H1 (cell line): ENCODE measurements at regions not wholly inside any gene's neighbourhood (a gene's known extent, or its start where the extent isn't known, plus 50 kb on each side); places are given as distances from the start of the nearest gene placed in this dataset.

Experiments used
- BACH1 ChIP-seq: IDR thresholded peaks from 2 replicates; pipeline ENCODE4 v1.6.1; 2012; ENCODE audit warnings: low read length, improper control_type of control experiment
- CREB1 ChIP-seq: IDR thresholded peaks from 2 replicates; pipeline ENCODE4 v1.6.1; 2012; ENCODE audit warnings: inconsistent platforms
- SP1 ChIP-seq: IDR thresholded peaks from 2 replicates; pipeline ENCODE4 v1.6.1; 2011; ENCODE audit warnings: low read depth, low read length

DNA sequence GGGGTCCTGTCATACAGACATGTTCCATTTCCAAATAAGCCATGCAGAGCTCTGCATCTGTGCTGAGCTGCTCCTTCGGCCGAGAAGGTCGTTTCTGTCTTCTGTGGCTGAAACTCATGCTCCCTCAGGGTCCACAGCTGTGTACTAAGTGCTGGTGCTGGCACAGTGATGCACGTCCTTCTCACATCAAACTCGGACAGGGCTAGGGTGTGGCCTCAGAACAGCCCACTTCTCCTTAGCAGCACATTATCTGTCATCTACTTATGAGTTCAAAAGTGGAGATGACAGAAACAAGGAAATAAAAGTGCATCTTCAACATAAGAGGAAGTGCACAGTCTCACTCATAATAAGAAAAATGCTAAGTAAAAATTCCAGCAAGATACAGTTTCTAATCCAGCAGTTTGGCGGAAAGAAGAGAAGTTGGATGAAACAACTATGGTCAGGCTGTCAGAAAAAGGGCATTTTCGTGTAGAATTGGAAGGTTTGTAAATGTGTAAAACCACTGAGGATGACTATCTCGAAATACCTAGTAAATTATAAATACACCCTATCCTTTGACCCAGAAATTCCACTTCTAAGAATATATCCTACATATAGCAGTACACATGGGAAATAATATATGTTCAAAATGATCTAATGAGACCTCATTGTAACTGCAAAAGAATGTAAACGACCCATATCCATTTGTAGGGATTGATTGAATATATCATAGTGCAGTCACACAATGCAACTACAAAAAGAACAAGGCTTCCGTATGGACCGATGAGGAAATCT is 53.7 kb upstream of the APCDD1 start (continued):
- no peak for TF ChIP-seq CREB1
- TF ChIP-seq BACH1, result no peak
- no peak for TF ChIP-seq SP1
